VCaP (cell line): ENCODE measurements at regions not wholly inside any gene's neighbourhood (a gene's known extent, or its start where the extent isn't known, plus 50 kb on each side); places are given as distances from the start of the nearest gene placed in this dataset.
"Not testable (repeated sequence)": the region's sequence is repeated elsewhere in the genome, so short reads cannot be mapped to it uniquely, and the experiment has no call there.

Experiments
- H3K27ac ChIP-seq: fragments of 450-650 bp; 2 replicates; pipeline ENCODE4 v1.5.1; 2017
- TF ChIP-seq, protein P1 (sequence below): fragments of 450-650 bp; conservative IDR thresholded peaks from 2 replicates; pipeline ENCODE4 v1.5.1; 2017; ENCODE audit warnings: mild to moderate bottlenecking, moderate library complexity

- not testable (repeated sequence) for H3K27ac ChIP-seq
Observed at GRCh38 chr1:214095896-214096295, 108.1 kb downstream of the PROX1 start.

GRCh38 chr1:214101246-214101645, 113.5 kb downstream of the PROX1 start:
- H3K27ac ChIP-seq: no peak overlapping the region
- TF ChIP-seq, protein P1, sequence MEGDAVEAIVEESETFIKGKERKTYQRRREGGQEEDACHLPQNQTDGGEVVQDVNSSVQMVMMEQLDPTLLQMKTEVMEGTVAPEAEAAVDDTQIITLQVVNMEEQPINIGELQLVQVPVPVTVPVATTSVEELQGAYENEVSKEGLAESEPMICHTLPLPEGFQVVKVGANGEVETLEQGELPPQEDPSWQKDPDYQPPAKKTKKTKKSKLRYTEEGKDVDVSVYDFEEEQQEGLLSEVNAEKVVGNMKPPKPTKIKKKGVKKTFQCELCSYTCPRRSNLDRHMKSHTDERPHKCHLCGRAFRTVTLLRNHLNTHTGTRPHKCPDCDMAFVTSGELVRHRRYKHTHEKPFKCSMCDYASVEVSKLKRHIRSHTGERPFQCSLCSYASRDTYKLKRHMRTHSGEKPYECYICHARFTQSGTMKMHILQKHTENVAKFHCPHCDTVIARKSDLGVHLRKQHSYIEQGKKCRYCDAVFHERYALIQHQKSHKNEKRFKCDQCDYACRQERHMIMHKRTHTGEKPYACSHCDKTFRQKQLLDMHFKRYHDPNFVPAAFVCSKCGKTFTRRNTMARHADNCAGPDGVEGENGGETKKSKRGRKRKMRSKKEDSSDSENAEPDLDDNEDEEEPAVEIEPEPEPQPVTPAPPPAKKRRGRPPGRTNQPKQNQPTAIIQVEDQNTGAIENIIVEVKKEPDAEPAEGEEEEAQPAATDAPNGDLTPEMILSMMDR: no peak

DNA sequence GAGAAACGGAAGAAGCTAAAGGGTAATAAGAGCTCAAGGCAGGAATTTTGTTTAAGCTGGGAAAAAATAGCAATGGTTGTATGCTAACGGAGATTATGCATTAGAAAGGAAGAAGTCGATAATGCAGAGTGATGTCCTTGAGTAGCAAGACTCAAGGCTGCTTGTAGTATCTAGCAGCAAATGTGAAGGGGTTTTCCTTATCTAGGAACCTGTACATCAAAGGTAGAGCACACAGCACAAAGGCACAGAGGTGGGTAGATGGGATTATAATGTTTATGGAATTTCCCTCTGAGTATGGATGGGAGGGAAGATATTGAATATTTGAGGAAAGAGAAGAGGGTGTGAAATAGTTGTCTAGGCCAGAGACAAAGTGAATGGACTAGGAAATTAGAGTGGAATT, 114.1 kb downstream of the PROX1 start:
- TF ChIP-seq, protein P1: no peak
- H3K27ac ChIP-seq: no peak overlapping the region

DNA sequence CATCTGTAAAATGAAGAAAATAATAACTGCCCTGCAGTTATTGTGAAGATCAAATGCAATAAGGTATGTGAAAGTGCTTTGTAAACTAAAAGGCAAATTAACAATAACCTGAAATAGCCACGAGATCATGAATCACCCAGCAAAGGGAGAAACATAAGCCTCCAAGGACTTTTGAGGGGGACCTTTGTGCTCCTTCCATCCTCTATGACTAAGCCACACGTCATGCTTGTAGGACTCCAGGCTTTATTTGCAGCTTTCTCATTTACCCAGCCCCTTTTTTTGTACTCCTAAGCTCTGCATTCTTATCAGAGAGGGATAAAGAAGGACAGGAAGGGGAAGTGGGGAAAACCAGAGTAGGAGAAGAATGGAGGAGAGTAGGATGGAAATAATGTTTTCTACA, 115.1 kb downstream of the PROX1 start:
- no peak overlapping the region for H3K27ac ChIP-seq
- TF ChIP-seq, protein P1: no peak

GRCh38 chr1:214103778-214104177, 116.0 kb downstream of the PROX1 start:
- TF ChIP-seq, protein P1: no peak
- no peak overlapping the region for H3K27ac ChIP-seq

- TF ChIP-seq, protein P1: no peak
- H3K27ac ChIP-seq: no peak overlapping the region
Observed at GRCh38 chr1:214106375-214106774, 118.6 kb downstream of the PROX1 start.

- no peak overlapping the region for H3K27ac ChIP-seq
- TF ChIP-seq, protein P1: no peak
Observed at GRCh38 chr1:214107322-214108096, 119.7 kb downstream of the PROX1 start.

DNA sequence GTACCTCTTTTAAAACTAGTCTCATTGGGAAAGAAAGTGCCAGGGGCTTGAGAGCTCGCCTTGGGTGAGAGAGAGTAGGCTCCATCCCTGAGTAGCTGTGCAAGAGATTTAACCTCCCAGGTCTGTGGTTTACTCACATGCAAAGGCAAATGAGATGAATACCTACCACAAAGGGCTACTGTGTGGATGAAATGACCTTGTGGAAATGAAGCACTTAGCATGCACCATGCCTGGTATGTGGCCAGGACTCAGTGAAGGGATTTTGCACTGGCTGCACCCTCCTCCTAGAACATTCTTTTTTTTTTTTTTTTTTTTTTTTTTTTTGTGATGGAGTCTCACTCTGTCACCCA, 120.3 kb downstream of the PROX1 start:
- H3K27ac ChIP-seq: no peak overlapping the region
- TF ChIP-seq, protein P1: no peak
